ENCODE measurements at regions not wholly inside any gene's neighbourhood (a gene's known extent, or its start where the extent isn't known, plus 50 kb on each side); places are given as distances from the start of the nearest gene placed in this dataset.

GRCh38 chr5:136720674-136721073 is 355.3 kb upstream of the TRPC7 start:
- Histone ChIP-seq H3K4me1 (ENCODE audit: control insufficient read depth in 5 of 5, insufficient read depth in 5 of 5, low read length in 5 of 5) (no peaks in the 10 kb centered on the region), H3K27me3 (ENCODE audit: control insufficient read depth in 3 of 3, insufficient read depth in 3 of 3, low read length in 2 of 3) (no peaks in the 10 kb centered on the region), H3K27ac (ENCODE audit: low read depth in 1 of 2, low read length in 1 of 2) (no peak overlapping the region), H3K36me3 (ENCODE audit: control insufficient read depth in 4 of 4, insufficient read depth in 4 of 4, low read length in 4 of 4) (no peaks in the 10 kb centered on the region), H3K9me3 (ENCODE audit: control insufficient read depth in 4 of 4, insufficient read depth in 3 of 4, low read length in 3 of 4) (no peaks in the 10 kb centered on the region), H3K4me3 (no peak overlapping the region), H3K9ac (ENCODE audit: insufficient read depth in 1 of 2, low read length in 2 of 2) (no peak overlapping the region)
- TF ChIP-seq CTCF (IDR thresholded peaks at IDR 0.05; ENCODE audit: control extremely low read depth, extremely low read depth) = no peak
- WGBS, 2 donors = 47 to 60% methylated on average over 2 of the region's 2 CpGs
- ATAC-seq (ENCODE audit: insufficient read depth, low FRiP score) (no peak), DNase-seq (no peak)

GRCh38 chr5:136717917-136718316 is 352.6 kb upstream of the TRPC7 start:
- DNase-seq = no peak
- Histone ChIP-seq H3K9me3 (ENCODE audit: control insufficient read depth in 4 of 4, insufficient read depth in 3 of 4, low read length in 3 of 4) (no peaks in the 10 kb centered on the region), H3K9ac (ENCODE audit: insufficient read depth in 1 of 2, low read length in 2 of 2) (no peak overlapping the region), H3K27ac (ENCODE audit: low read depth in 1 of 2, low read length in 1 of 2) (no peak overlapping the region), H3K4me3 (no peak overlapping the region), H3K36me3 (ENCODE audit: control insufficient read depth in 4 of 4, insufficient read depth in 4 of 4, low read length in 4 of 4) (no peaks in the 10 kb centered on the region), H3K4me1 (ENCODE audit: control insufficient read depth in 5 of 5, insufficient read depth in 5 of 5, low read length in 5 of 5) (no peaks in the 10 kb centered on the region), H3K27me3 (ENCODE audit: control insufficient read depth in 3 of 3, insufficient read depth in 3 of 3, low read length in 2 of 3) (no peaks in the 10 kb centered on the region)
- no peak for TF ChIP-seq CTCF (IDR thresholded peaks at IDR 0.05; ENCODE audit: control extremely low read depth, extremely low read depth)
- ATAC-seq (ENCODE audit: insufficient read depth, low FRiP score) = no peak

GRCh38 chr5:136714286-136714685 is 348.9 kb upstream of the TRPC7 start:
- no peaks in the 10 kb centered on the region for H3K36me3 ChIP-seq (ENCODE audit: control insufficient read depth in 4 of 4, insufficient read depth in 4 of 4, low read length in 4 of 4)
- H3K27ac ChIP-seq (ENCODE audit: low read depth in 1 of 2, low read length in 1 of 2) = no peak overlapping the region
- H3K9me3 ChIP-seq (ENCODE audit: control insufficient read depth in 4 of 4, insufficient read depth in 3 of 4, low read length in 3 of 4) = no peaks in the 10 kb centered on the region
- no peak for DNase-seq
- no peaks in the 10 kb centered on the region for H3K4me1 ChIP-seq (ENCODE audit: control insufficient read depth in 5 of 5, insufficient read depth in 5 of 5, low read length in 5 of 5)
- H3K27me3 ChIP-seq (ENCODE audit: control insufficient read depth in 3 of 3, insufficient read depth in 3 of 3, low read length in 2 of 3) = no peaks in the 10 kb centered on the region
- 89 to 95% methylated on average over 1 of the region's 1 CpG for WGBS, 2 donors
- no peak for TF ChIP-seq CTCF (IDR thresholded peaks at IDR 0.05; ENCODE audit: control extremely low read depth, extremely low read depth)
- no peak for ATAC-seq (ENCODE audit: insufficient read depth, low FRiP score)
- no peak overlapping the region for H3K4me3 ChIP-seq
- no peak overlapping the region for H3K9ac ChIP-seq (ENCODE audit: insufficient read depth in 1 of 2, low read length in 2 of 2)

- Histone ChIP-seq H3K4me1 (ENCODE audit: control insufficient read depth in 5 of 5, insufficient read depth in 5 of 5, low read length in 5 of 5) (no peaks in the 10 kb centered on the region), H3K36me3 (ENCODE audit: control insufficient read depth in 4 of 4, insufficient read depth in 4 of 4, low read length in 4 of 4) (no peaks in the 10 kb centered on the region), H3K9ac (ENCODE audit: insufficient read depth in 1 of 2, low read length in 2 of 2) (no peak overlapping the region), H3K9me3 (ENCODE audit: control insufficient read depth in 4 of 4, insufficient read depth in 3 of 4, low read length in 3 of 4) (no peaks in the 10 kb centered on the region), H3K27me3 (ENCODE audit: control insufficient read depth in 3 of 3, insufficient read depth in 3 of 3, low read length in 2 of 3) (no peaks in the 10 kb centered on the region), H3K4me3 (no peak overlapping the region), H3K27ac (ENCODE audit: low read depth in 1 of 2, low read length in 1 of 2) (no peak overlapping the region)
- no peak for ATAC-seq (ENCODE audit: insufficient read depth, low FRiP score)
- DNase-seq = no peak
- TF ChIP-seq CTCF (IDR thresholded peaks at IDR 0.05; ENCODE audit: control extremely low read depth, extremely low read depth) = no peak
Measured at GRCh38 chr5:136712628-136713027, 347.3 kb upstream of the TRPC7 start.
